T-helper 9 cell (primary cell): ENCODE measurements at regions not wholly inside any gene's neighbourhood (a gene's known extent, or its start where the extent isn't known, plus 50 kb on each side); places are given as distances from the start of the nearest gene placed in this dataset.
"Not testable (repeated sequence)": the region's sequence is repeated elsewhere in the genome, so short reads cannot be mapped to it uniquely, and the experiment has no call there.

Experiments
- DNase-seq: peaks from one replicate; pipeline ENCODE4 v3.0.0-alpha.2; 2020

- no peak for DNase-seq
These were observed 364.2 kb downstream of the GALC start for GRCh38 chr14:87628780-87629179.

- DNase-seq: no peak
These were observed 364.9 kb downstream of the GALC start for GRCh38 chr14:87628129-87628528.

DNA sequence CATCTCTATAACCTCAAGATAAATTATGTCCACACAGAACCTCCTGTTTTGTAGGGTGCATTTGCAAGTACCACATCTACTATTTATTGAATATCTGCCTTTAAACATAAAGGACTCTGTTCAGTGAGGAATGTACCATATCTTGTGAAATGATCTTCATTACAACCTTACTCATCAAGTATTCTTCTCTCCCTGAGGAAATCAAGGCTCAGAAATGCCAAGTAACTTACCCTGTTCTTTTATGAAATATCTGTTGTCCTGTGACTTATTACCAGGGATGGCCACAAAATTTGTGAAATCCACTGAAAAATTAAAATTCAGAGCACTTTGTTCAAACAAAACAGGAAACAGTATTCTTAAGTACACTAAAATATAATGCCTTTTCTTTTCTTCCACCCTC, 366.7 kb downstream of the GALC start:
- DNase-seq: no peak

- no peak for DNase-seq
These were observed 369.4 kb downstream of the GALC start for GRCh38 chr14:87623616-87624015.

GRCh38 chr14:87617079-87617478, 375.9 kb downstream of the GALC start:
- DNase-seq: no peak

DNA sequence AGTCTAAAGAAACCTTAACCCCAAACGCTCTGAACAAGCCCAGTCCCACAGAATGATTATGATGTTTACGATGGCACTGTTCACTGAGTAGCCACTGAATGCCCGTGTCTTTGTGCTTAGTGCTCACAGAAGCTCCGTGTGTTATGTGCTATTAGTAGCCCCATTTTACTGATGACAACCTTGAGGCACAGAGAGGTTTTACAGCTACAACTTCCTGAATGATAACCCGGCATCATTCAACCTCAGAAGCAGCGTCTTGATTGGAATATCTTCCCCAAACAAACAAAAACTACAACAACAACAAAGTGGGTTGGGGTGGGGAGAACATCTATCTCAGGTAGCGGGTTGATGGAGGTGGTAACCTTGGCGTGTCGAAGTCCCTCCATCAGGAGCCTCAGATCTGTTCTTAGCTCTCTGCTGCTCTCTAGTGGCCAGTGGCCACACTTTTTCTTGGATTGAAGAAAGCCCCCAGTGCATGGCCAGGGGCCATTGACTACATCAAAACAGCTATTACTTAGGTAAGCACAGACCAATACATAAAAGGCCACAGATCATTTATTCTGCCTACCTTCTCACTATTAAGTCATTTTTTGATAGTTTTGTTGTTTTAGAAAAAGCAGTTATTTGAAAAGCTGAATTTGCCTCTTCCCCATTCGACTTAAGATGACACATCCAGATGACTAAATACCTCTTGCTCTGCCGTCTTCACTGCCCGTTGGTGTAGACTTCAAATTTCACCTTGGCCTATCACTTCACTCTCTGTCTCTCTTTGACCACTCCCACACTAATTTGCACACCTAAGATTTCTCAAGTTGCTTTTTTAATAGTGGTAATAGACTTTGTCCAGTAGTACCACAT, 376.9 kb downstream of the GALC start:
- no peak for DNase-seq

GRCh38 chr14:87615047-87615446, 377.9 kb downstream of the GALC start:
- no peak for DNase-seq

GRCh38 chr14:87613881-87614280, 379.1 kb downstream of the GALC start:
- no peak for DNase-seq

GRCh38 chr14:87607056-87607455, 385.9 kb downstream of the GALC start:
- DNase-seq: not testable (repeated sequence)

GRCh38 chr14:87601036-87601435, 391.9 kb downstream of the GALC start:
- DNase-seq: no peak

GRCh38 chr14:87600240-87600639, 392.7 kb downstream of the GALC start:
- no peak for DNase-seq

GRCh38 chr14:87581298-87581697, 411.7 kb downstream of the GALC start:
- DNase-seq: no peak

- DNase-seq: no peak
These were observed 413.9 kb downstream of the GALC start for GRCh38 chr14:87579036-87579435.

DNA sequence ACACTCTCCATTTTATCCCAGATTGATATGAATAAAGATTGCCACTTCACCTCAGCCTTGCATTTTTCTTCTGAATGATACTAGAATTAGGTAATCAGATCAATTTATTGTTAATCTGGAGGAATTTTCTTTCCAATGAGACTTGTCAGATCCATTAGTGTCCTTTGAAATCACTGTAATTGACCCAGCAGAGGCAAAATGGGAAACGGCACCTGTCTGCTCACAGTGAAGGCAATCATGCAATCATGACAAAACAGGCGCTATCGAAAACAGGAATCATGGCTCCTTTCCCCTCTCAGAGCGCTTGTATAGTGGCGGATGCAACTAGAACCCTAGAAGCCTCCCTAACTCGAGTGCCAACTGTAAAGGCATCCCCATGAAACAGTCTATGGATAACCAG, 417.6 kb downstream of the GALC start:
- DNase-seq: no peak

GRCh38 chr14:87573591-87573990, 419.4 kb downstream of the GALC start:
- DNase-seq: no peak

DNA sequence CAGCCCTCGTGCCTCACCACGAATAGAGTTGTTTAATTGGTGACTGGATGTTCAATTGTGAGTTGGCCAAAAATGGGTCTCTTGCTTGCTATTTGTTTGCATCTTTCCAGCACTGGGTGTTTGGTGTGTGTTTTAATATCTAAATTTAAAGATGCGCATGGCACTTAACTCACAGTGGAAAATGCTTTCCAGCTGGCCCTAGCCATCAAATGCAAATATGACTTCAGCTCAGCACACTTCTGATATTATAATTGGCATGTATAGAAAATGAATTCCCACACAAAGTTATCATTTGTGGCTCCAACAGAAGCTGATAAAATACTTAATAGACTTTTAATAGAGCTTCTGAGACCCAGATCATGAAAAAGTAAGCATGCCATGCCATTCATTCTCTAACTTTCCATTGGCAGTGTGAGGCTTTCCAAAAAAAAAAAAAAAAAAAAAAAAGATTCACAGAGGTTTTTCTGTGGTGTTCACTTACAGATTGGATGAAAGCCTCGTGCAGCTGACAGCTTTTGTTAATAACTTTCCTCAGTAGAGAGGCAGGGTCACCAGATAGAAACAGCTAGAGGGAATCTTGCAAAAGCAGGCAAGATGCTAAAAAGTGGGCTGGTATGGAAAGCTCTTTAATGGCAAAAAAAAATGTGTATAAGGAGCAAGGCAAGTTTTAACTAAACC, 425.2 kb downstream of the GALC start:
- no peak for DNase-seq

GRCh38 chr14:87566991-87567390, 426.0 kb downstream of the GALC start:
- DNase-seq: no peak

- DNase-seq: no peak
These were observed 445.4 kb downstream of the GALC start for GRCh38 chr14:87547536-87547935.

DNA sequence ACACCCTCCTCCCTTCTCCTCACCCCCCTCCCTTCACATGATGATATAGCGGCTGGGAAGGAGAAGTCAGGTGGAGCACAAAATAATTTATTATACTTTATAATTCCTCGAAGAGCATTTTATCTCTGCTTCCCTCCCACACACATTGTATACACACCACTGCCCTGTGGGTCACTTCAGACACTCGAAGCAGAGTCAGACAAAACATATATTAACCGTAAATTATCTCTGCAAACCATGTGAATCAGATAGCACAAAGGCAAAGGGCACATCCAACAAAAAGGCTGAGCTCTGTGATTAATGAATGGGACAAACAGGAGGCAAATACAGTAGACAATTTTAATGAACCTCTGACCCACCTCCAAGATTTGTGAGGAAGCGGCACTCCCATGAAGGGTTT, 450.7 kb downstream of the GALC start:
- DNase-seq: no peak

DNA sequence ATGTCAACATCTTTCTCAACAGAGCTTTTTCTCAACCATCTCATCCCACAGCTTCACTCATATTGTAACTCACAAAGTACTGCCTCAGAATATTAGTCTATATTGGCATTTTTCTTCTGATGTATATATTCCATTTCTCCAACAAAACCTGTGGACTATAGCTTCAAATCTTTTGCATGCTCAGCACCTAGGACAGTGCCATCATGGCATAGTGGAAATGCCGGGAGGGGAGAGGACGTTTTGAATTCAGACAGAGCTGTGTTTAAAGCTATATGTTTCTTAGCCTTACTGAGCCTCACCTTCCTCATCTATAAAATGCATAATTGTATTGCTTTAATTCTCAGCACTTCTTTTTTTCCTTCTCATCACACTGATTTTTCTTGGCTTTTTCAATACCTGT, 452.6 kb downstream of the GALC start:
- DNase-seq: no peak

- no peak for DNase-seq
These were observed 463.9 kb downstream of the GALC start for GRCh38 chr14:87529081-87529480.

GRCh38 chr14:87526731-87527130, 466.3 kb downstream of the GALC start:
- no peak for DNase-seq

DNA sequence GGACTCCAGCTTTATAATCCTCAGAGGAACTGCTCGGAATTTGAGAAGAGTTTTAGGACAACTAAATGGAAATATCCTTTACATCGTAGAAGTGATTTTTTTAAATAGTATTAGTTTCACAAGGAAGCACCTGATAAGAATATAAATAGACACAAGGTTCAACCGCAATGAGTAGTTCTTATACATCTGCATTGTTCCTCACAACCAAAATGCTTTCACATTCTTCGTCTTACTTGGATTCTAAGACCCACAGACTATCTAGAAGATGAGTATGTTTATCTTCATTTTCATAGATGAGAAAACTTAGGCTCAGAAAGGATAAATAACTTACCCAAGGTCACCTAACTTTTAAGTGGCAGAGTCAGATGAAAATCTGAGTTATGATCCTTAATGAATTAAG, 469.0 kb downstream of the GALC start:
- no peak for DNase-seq

- no peak for DNase-seq
These were observed 470.4 kb downstream of the GALC start for GRCh38 chr14:87522575-87522974.
